ENCODE measurements at regions not wholly inside any gene's neighbourhood (a gene's known extent, or its start where the extent isn't known, plus 50 kb on each side); places are given as distances from the start of the nearest gene placed in this dataset.

DNA sequence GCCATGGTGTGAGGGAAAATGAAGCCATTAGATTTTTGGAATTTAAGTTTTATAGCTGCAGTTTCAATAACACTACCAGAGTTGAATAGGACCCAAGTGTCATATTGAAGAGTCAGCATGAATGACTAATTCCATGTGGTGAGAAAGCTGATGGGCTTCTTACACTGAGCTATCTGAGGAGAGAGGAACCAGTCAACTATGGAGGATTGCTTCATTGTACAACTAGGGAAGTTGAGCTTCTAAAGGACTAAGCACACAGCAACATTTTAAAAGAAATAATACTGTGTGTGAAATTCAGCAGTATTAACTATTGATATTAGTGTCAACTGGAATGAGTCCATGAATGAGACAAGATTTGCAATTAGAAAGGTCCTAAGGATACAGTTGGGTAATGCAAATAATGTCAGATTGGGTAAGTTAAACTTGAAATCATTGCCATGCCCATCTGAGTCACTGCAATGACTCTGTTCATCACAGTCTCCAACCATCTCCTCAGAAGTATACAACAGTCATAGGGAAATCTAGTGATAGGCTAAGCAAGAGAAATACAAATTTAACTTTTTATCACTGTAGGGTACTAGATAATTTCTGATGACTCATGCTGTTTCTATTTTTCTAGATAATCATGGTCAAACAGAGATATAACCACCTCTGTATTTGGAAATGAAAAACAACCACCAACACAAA, 394.2 kb downstream of the FSCB start:
- CTCF ChIA-PET, result no interaction called here
- no peak overlapping the region for H3K4me3 Mint-ChIP-seq (ENCODE audit: unreplicated experiment)
- no peak overlapping the region for H3K27ac Mint-ChIP-seq (ENCODE audit: unreplicated experiment)

DNA sequence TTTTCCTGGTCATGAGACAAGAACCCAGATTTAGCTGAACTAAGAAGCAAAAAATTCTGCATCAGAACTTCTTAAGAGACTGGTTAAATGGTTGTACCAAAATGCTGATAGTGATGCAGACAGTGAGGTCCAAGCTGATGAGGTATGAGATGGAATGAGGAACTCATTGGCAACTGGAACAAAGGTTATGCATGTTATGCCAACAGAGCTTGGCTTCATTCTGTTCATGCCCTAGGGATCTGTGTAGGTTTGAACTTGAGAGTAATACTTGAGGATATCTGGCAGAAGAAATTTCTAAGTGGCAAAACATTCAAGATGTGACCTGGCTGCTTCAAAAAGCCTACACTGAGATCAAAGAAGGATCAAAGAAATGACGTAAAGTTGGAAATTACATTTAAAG, 398.0 kb downstream of the FSCB start:
- intact Hi-C loops (cut with micrococcal nuclease; ENCODE audit: unreplicated experiment), result no loop called here
- no peak overlapping the region for H3K4me3 ChIP-seq (ENCODE audit: low read depth, low read length)
- H3K27me3 ChIP-seq (replicated peaks; ENCODE audit: control insufficient read depth, insufficient read depth, low read length), result no peaks in the 10 kb centered on the region
- Mint-ChIP-seq H3K27ac (ENCODE audit: unreplicated experiment) (no peak overlapping the region), H3K9me3 (ENCODE audit: unreplicated experiment) (peaks cover 26% of the 10 kb centered on the region), H3K36me3 (ENCODE audit: insufficient read depth, unreplicated experiment) (no peaks in the 10 kb centered on the region), H3K27me3 (ENCODE audit: insufficient read depth, unreplicated experiment) (no peaks in the 10 kb centered on the region), H3K4me3 (ENCODE audit: unreplicated experiment) (no peak overlapping the region), H3K4me1 (ENCODE audit: low read depth, unreplicated experiment) (no peaks in the 10 kb centered on the region)
- peaks cover 8% of the 10 kb centered on the region for H3K9me3 ChIP-seq
- ChIA-PET POLR2A (no interaction called here), CTCF (no interaction called here)
- BruUV-seq (replicated peaks), result no TSS peak
- no peaks in the 10 kb centered on the region for H3K36me3 ChIP-seq (ENCODE audit: control insufficient read depth, insufficient read depth, low read length)
- no peaks in the 10 kb centered on the region for H3K4me1 ChIP-seq
- no peak for DNase-seq
- TF ChIP-seq, protein P1, sequence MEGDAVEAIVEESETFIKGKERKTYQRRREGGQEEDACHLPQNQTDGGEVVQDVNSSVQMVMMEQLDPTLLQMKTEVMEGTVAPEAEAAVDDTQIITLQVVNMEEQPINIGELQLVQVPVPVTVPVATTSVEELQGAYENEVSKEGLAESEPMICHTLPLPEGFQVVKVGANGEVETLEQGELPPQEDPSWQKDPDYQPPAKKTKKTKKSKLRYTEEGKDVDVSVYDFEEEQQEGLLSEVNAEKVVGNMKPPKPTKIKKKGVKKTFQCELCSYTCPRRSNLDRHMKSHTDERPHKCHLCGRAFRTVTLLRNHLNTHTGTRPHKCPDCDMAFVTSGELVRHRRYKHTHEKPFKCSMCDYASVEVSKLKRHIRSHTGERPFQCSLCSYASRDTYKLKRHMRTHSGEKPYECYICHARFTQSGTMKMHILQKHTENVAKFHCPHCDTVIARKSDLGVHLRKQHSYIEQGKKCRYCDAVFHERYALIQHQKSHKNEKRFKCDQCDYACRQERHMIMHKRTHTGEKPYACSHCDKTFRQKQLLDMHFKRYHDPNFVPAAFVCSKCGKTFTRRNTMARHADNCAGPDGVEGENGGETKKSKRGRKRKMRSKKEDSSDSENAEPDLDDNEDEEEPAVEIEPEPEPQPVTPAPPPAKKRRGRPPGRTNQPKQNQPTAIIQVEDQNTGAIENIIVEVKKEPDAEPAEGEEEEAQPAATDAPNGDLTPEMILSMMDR (IDR thresholded peaks at IDR 0.05; ENCODE audit: insufficient read depth in 1 of 2, low read depth in 1 of 2, low read length in 1 of 2, severe bottlenecking in 1 of 2, unreplicated experiment in 1 of 2), result no peak

More for the DNA sequence above, 394.2 kb downstream of the FSCB start:
- H3K4me3 ChIP-seq (ENCODE audit: low read depth, low read length), result no peak overlapping the region
- H3K9me3 ChIP-seq, result peaks cover 3% of the 10 kb centered on the region; the same call in 1 of the 2 replicates
- no peaks in the 10 kb centered on the region for H3K4me1 ChIP-seq
- no peaks in the 10 kb centered on the region for H3K27me3 ChIP-seq (replicated peaks; ENCODE audit: control insufficient read depth, insufficient read depth, low read length)
- no peak for DNase-seq
- Mint-ChIP-seq H3K4me1 (ENCODE audit: low read depth, unreplicated experiment) (no peaks in the 10 kb centered on the region), H3K9me3 (ENCODE audit: unreplicated experiment) (peaks cover 15% of the 10 kb centered on the region), H3K27me3 (ENCODE audit: insufficient read depth, unreplicated experiment) (no peaks in the 10 kb centered on the region), H3K36me3 (ENCODE audit: insufficient read depth, unreplicated experiment) (no peaks in the 10 kb centered on the region)
- H3K36me3 ChIP-seq (ENCODE audit: control insufficient read depth, insufficient read depth, low read length), result no peaks in the 10 kb centered on the region
- TF ChIP-seq, protein P1 (IDR thresholded peaks at IDR 0.05; ENCODE audit: insufficient read depth in 1 of 2, low read depth in 1 of 2, low read length in 1 of 2, severe bottlenecking in 1 of 2, unreplicated experiment in 1 of 2), result no peak
- POLR2A ChIA-PET, result no interaction called here
- intact Hi-C loops (cut with micrococcal nuclease; ENCODE audit: unreplicated experiment), result no loop called here
- BruUV-seq (replicated peaks), result no TSS peak

DNA sequence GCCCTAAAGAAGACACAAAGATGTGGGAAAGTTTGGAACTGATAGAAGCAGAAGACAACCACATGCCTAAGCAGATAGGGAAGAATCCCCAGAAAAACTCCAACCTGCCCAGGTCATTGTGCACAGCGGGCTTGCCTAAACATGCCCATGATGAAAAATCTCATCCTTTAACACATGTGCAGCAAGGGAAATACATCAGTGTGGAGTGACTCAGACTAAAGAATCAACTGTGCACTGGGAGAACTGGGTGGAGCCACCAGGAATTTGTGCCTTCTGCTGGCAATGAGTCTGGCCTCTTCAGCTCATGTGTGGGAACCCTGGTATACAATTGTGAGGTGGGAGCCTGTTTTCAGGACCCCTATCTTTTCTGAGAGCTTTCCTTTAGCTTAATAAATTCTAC, 398.5 kb downstream of the FSCB start:
- DNase-seq, result no peak
- intact Hi-C loops (cut with micrococcal nuclease; ENCODE audit: unreplicated experiment), result no loop called here
- Mint-ChIP-seq H3K36me3 (ENCODE audit: insufficient read depth, unreplicated experiment) (no peaks in the 10 kb centered on the region), H3K27ac (ENCODE audit: unreplicated experiment) (no peak overlapping the region), H3K4me3 (ENCODE audit: unreplicated experiment) (no peak overlapping the region), H3K9me3 (ENCODE audit: unreplicated experiment) (peaks cover 26% of the 10 kb centered on the region), H3K27me3 (ENCODE audit: insufficient read depth, unreplicated experiment) (no peaks in the 10 kb centered on the region), H3K4me1 (ENCODE audit: low read depth, unreplicated experiment) (no peaks in the 10 kb centered on the region)
- no TSS peak for BruUV-seq (replicated peaks)
- TF ChIP-seq, protein P1 (IDR thresholded peaks at IDR 0.05; ENCODE audit: insufficient read depth in 1 of 2, low read depth in 1 of 2, low read length in 1 of 2, severe bottlenecking in 1 of 2, unreplicated experiment in 1 of 2), result no peak
- peaks cover 8% of the 10 kb centered on the region for H3K9me3 ChIP-seq
- H3K4me3 ChIP-seq (ENCODE audit: low read depth, low read length), result no peak overlapping the region
- H3K4me1 ChIP-seq, result no peaks in the 10 kb centered on the region
- CTCF ChIA-PET, result no interaction called here
- H3K27me3 ChIP-seq (replicated peaks; ENCODE audit: control insufficient read depth, insufficient read depth, low read length), result no peaks in the 10 kb centered on the region
- no peaks in the 10 kb centered on the region for H3K36me3 ChIP-seq (ENCODE audit: control insufficient read depth, insufficient read depth, low read length)
- POLR2A ChIA-PET, result no interaction called here

Data from Caco-2 (cell line).